GM12865 (cell line): ENCODE measurements at regions not wholly inside any gene's neighbourhood (a gene's known extent, or its start where the extent isn't known, plus 50 kb on each side); places are given as distances from the start of the nearest gene placed in this dataset.
"Not testable (repeated sequence)": the region's sequence is repeated elsewhere in the genome, so short reads cannot be mapped to it uniquely, and the experiment has no call there.

ENCODE experiments used
- DNase-seq: peaks from one replicate; pipeline ENCODE4 v3.0.0; 2010; ENCODE audit warnings: low read depth
- H3K4me3 ChIP-seq: 2 replicates; pipeline ENCODE4 v1.5.1; 2011; ENCODE audit warnings: mild to moderate bottlenecking, low read depth, low read length, control low read depth
- CTCF ChIP-seq: IDR thresholded peaks from 2 replicates; pipeline ENCODE4 v1.5.1; 2011; ENCODE audit warnings: low read length, control low read depth, low read depth, inconsistent platforms; ENCODE audit not compliant: insufficient read depth; ENCODE audit errors: missing control alignments

- DNase-seq: no peak
- no peak for TF ChIP-seq CTCF
- H3K4me3 ChIP-seq: no peak overlapping the region
Measured at GRCh38 chr6:51108563-51109234, 290.0 kb downstream of the TFAP2B start.

- H3K4me3 ChIP-seq: no peak overlapping the region
- no peak for TF ChIP-seq CTCF
- DNase-seq: no peak
Measured at GRCh38 chr6:51112731-51113130, 294.1 kb downstream of the TFAP2B start.

- no peak for DNase-seq
- H3K4me3 ChIP-seq: no peak overlapping the region
- TF ChIP-seq CTCF: no peak
Measured at GRCh38 chr6:51116723-51117122, 298.1 kb downstream of the TFAP2B start.

GRCh38 chr6:51118792-51119191 is 300.1 kb downstream of the TFAP2B start:
- no peak for TF ChIP-seq CTCF
- no peak for DNase-seq
- no peak overlapping the region for H3K4me3 ChIP-seq

GRCh38 chr6:51120016-51120415 is 301.3 kb downstream of the TFAP2B start:
- H3K4me3 ChIP-seq: no peak overlapping the region
- no peak for TF ChIP-seq CTCF
- no peak for DNase-seq

GRCh38 chr6:51121380-51121976 is 302.8 kb downstream of the TFAP2B start:
- H3K4me3 ChIP-seq, DNase-seq: not testable (repeated sequence)

- no peak for TF ChIP-seq CTCF
- no peak overlapping the region for H3K4me3 ChIP-seq
- DNase-seq: no peak
Measured at GRCh38 chr6:51129043-51129442, 310.4 kb downstream of the TFAP2B start.
